CD4-positive, CD25-positive, alpha-beta regulatory T cell (primary cell): ENCODE measurements at regions not wholly inside any gene's neighbourhood (a gene's known extent, or its start where the extent isn't known, plus 50 kb on each side); places are given as distances from the start of the nearest gene placed in this dataset.
"Not testable (repeated sequence)": the region's sequence is repeated elsewhere in the genome, so short reads cannot be mapped to it uniquely, and the experiment has no call there.

Experiments
- ATAC-seq, 2 donors: fragments of 150-1000 bp; cut with Tn5 transposase; one replicate each; pipeline ENCODE4 v1.10.0; 2021; ENCODE audit warnings: low read depth in 2 of 2, moderate number of reproducible peaks in 2 of 2, moderate library complexity in 1 of 2
- DNase-seq, 3 donors: peaks; one replicate each; pipeline versions ENCODE4 v3.0.0 to v3.0.0-alpha.2; 2012 to 2022; ENCODE audit warnings: mixed read lengths in 1 of 3
- H3K27ac ChIP-seq: one replicate; pipeline ENCODE4 v1.7.0; 2013; ENCODE audit warnings: mild to moderate bottlenecking, low read length; ENCODE audit not compliant: insufficient read depth, poor library complexity, severe bottlenecking
- H3K27me3 ChIP-seq: one replicate; pipeline ENCODE4 v1.7.0; 2013; ENCODE audit warnings: low read length; ENCODE audit not compliant: control insufficient read depth, insufficient read depth
- H3K36me3 ChIP-seq: one replicate; pipeline ENCODE4 v1.7.0; 2013; ENCODE audit warnings: mild to moderate bottlenecking, low read length, moderate library complexity; ENCODE audit not compliant: control insufficient read depth, insufficient read depth
- H3K4me1 ChIP-seq: 2 replicates; pipeline ENCODE4 v1.7.0; 2013; ENCODE audit warnings: mild to moderate bottlenecking, low read length; ENCODE audit not compliant: insufficient read depth, control insufficient read depth, poor library complexity, severe bottlenecking
- H3K4me3 ChIP-seq: one replicate; pipeline ENCODE4 v1.7.0; 2013; ENCODE audit warnings: low read depth, mild to moderate bottlenecking, low read length, moderate library complexity
- H3K9me3 ChIP-seq, 2 experiments: 1 replicate in 1 of 2; 2 replicates in 1 of 2; pipeline ENCODE4 v1.7.0; 2013; ENCODE audit warnings: low read length in 2 of 2, mild to moderate bottlenecking in 1 of 2, moderate library complexity in 1 of 2; ENCODE audit not compliant: control insufficient read depth in 2 of 2
- H3K27ac Mint-ChIP-seq, 3 donors: one replicate each; pipeline ENCODE4 v1.8.0; 2020 to 2022; ENCODE audit warnings: mild to moderate bottlenecking in 3 of 3, mixed read lengths in 3 of 3, moderate library complexity in 2 of 3
- H3K27me3 Mint-ChIP-seq: one replicate; pipeline ENCODE4 v1.8.0; 2022; ENCODE audit warnings: mild to moderate bottlenecking, mixed read lengths
- H3K36me3 Mint-ChIP-seq: one replicate; pipeline ENCODE4 v1.8.0; 2020; ENCODE audit warnings: mixed read lengths
- H3K4me1 Mint-ChIP-seq, 4 donors: one replicate each; pipeline ENCODE4 v1.8.0; 2020 to 2022; ENCODE audit warnings: mixed read lengths in 4 of 4, mild to moderate bottlenecking in 1 of 4
- H3K4me3 Mint-ChIP-seq, 4 donors: one replicate each; pipeline ENCODE4 v1.8.0; 2020 to 2022; ENCODE audit warnings: mild to moderate bottlenecking in 4 of 4, mixed read lengths in 4 of 4, moderate library complexity in 3 of 4
- H3K9me3 Mint-ChIP-seq, 7 donors: one replicate each; pipeline ENCODE4 v1.8.0; 2020 to 2022; ENCODE audit warnings: mixed read lengths in 7 of 7, mild to moderate bottlenecking in 3 of 7, moderate library complexity in 2 of 7

GRCh38 chr1:229013981-229014380, 256.9 kb upstream of the RAB4A start:
- Mint-ChIP-seq H3K9me3 (peaks cover 0 to 1% (median 0%) of the 10 kb centered on the region in 7 donors), H3K27ac (no peak overlapping the region), H3K27me3 (peaks cover 5% of the 10 kb centered on the region), H3K4me3 (no peak overlapping the region), H3K4me1 (peaks cover 0 to 2% (median 0%) of the 10 kb centered on the region in 4 donors), H3K36me3 (no peaks in the 10 kb centered on the region)
- H3K9me3 ChIP-seq: no peaks in the 10 kb centered on the region
- DNase-seq (no peak), ATAC-seq (no peak)
- H3K4me3 ChIP-seq: no peak overlapping the region
- no peaks in the 10 kb centered on the region for H3K36me3 ChIP-seq
- no peak overlapping the region for H3K27ac ChIP-seq
- no peaks in the 10 kb centered on the region for H3K4me1 ChIP-seq
- peaks cover 5% of the 10 kb centered on the region for H3K27me3 ChIP-seq

GRCh38 chr1:229015806-229016205, 255.1 kb upstream of the RAB4A start:
- H3K4me3 ChIP-seq: no peak overlapping the region
- H3K9me3 ChIP-seq: no peaks in the 10 kb centered on the region
- H3K27me3 ChIP-seq: peaks cover 7% of the 10 kb centered on the region
- ATAC-seq (no peak), DNase-seq (no peak)
- H3K36me3 ChIP-seq: no peaks in the 10 kb centered on the region
- Mint-ChIP-seq H3K4me3 (no peak overlapping the region), H3K36me3 (no peaks in the 10 kb centered on the region), H3K27ac (no peak overlapping the region), H3K27me3 (peaks cover 5% of the 10 kb centered on the region), H3K4me1 (peaks cover 0 to 2% (median 0%) of the 10 kb centered on the region in 4 donors), H3K9me3 (no peaks in the 10 kb centered on the region)
- no peaks in the 10 kb centered on the region for H3K4me1 ChIP-seq
- no peak overlapping the region for H3K27ac ChIP-seq

DNA sequence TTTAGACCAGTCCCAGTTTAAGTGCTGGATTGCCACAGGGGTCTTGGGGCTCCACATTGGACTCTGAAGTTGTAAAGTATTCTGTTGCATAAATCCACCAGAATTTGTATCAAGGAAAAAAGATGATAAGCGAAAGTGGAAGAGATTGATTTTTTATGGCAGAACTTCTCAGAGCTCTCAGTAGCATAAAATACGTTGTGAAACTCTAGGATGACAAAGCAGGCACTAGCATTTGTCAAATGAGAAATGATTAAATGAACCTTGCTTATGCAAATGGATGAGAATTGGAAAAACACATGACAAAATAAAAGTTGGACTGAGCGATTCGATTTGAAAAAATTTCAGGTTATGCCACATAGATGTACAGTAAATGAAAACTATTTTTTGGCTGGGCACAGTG, 253.8 kb upstream of the RAB4A start:
- Mint-ChIP-seq H3K27ac (no peak overlapping the region), H3K36me3 (no peaks in the 10 kb centered on the region), H3K4me1 (peaks cover 0 to 2% (median 0%) of the 10 kb centered on the region in 4 donors), H3K4me3 (no peak overlapping the region), H3K27me3 (peaks cover 5% of the 10 kb centered on the region), H3K9me3 (no peaks in the 10 kb centered on the region)
- Histone ChIP-seq H3K9me3 (no peaks in the 10 kb centered on the region), H3K4me3 (no peak overlapping the region), H3K4me1 (no peaks in the 10 kb centered on the region), H3K27me3 (peaks cover 7% of the 10 kb centered on the region), H3K27ac (no peak overlapping the region), H3K36me3 (no peaks in the 10 kb centered on the region)
- ATAC-seq (no peak), DNase-seq (no peak)

DNA sequence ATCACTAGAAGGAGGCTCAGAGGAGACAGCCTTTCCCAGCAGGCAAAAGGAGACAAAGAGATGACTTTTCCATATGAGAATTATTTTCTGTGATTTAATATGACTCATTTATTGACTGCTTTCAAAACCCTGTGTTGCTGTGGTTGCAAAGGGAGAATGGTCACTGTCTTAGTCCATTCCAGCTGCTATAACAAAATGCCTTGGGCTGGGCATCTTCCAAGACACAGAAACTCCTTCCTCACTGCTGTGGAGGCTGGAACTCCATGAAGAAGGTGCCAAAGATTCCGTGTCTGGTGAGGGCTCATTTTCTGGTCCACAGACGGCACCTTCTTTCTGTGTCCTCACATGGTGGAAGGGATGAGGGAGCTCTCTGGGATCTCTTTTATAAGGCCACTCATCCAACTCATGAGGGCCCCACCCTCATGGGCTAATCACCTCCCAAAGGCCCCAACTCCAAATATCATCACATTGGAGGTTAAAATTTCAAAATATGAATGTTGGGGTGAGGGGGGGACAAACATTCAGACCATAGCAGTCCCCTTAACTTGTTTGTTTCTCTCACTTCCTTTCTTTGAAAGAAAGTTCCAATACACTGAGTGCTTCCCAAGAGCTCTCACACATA, 252.1 kb upstream of the RAB4A start:
- Mint-ChIP-seq H3K27me3 (peaks cover 5% of the 10 kb centered on the region), H3K9me3 (no peaks in the 10 kb centered on the region), H3K27ac (no peak overlapping the region), H3K4me3 (no peak overlapping the region), H3K36me3 (no peaks in the 10 kb centered on the region), H3K4me1 (peaks cover 0 to 2% (median 0%) of the 10 kb centered on the region in 4 donors)
- Histone ChIP-seq H3K36me3 (no peaks in the 10 kb centered on the region), H3K27me3 (peaks cover 7% of the 10 kb centered on the region), H3K9me3 (no peaks in the 10 kb centered on the region), H3K27ac (no peak overlapping the region), H3K4me3 (no peak overlapping the region), H3K4me1 (no peaks in the 10 kb centered on the region)
- ATAC-seq (no peak), DNase-seq (no peak)

GRCh38 chr1:229019663-229020271, 251.1 kb upstream of the RAB4A start:
- Mint-ChIP-seq H3K4me1 (peaks cover 0 to 2% (median 0%) of the 10 kb centered on the region in 4 donors), H3K9me3 (no peaks in the 10 kb centered on the region), H3K27me3 (peaks cover 5% of the 10 kb centered on the region), H3K36me3 (no peaks in the 10 kb centered on the region), H3K4me3 (no peak overlapping the region), H3K27ac (no peak overlapping the region)
- no peaks in the 10 kb centered on the region for H3K9me3 ChIP-seq
- no peaks in the 10 kb centered on the region for H3K36me3 ChIP-seq
- DNase-seq (no peak), ATAC-seq (no peak)
- H3K4me1 ChIP-seq: no peaks in the 10 kb centered on the region
- peaks cover 5% of the 10 kb centered on the region for H3K27me3 ChIP-seq
- H3K27ac ChIP-seq: no peak overlapping the region
- no peak overlapping the region for H3K4me3 ChIP-seq

DNA sequence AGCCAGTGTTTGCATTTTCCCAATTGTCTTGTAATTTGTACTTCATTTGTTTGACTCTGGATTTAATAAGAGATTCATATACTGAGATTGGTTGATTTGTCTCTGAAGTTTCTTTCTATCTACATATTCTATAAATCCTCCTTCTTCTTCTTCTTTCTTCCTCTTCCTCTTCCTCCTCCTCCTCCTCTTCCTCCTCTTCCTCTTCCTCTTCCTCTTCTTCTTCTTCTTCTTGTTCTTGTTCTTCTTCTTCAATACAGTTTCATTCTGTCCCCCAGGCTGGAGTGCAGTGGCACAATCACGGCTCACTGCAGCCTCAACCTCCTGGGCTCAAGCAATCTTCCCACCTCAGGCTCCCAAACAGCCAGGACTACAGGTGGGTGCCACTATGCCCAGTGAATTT, 249.9 kb upstream of the RAB4A start:
- H3K36me3 Mint-ChIP-seq, H3K4me3 ChIP-seq, H3K27ac Mint-ChIP-seq, ATAC-seq, H3K9me3 Mint-ChIP-seq, DNase-seq, H3K27me3 Mint-ChIP-seq, H3K4me3 Mint-ChIP-seq, H3K36me3 ChIP-seq, H3K4me1 ChIP-seq, H3K4me1 Mint-ChIP-seq, H3K9me3 ChIP-seq, H3K27me3 ChIP-seq, H3K27ac ChIP-seq: not testable (repeated sequence)

DNA sequence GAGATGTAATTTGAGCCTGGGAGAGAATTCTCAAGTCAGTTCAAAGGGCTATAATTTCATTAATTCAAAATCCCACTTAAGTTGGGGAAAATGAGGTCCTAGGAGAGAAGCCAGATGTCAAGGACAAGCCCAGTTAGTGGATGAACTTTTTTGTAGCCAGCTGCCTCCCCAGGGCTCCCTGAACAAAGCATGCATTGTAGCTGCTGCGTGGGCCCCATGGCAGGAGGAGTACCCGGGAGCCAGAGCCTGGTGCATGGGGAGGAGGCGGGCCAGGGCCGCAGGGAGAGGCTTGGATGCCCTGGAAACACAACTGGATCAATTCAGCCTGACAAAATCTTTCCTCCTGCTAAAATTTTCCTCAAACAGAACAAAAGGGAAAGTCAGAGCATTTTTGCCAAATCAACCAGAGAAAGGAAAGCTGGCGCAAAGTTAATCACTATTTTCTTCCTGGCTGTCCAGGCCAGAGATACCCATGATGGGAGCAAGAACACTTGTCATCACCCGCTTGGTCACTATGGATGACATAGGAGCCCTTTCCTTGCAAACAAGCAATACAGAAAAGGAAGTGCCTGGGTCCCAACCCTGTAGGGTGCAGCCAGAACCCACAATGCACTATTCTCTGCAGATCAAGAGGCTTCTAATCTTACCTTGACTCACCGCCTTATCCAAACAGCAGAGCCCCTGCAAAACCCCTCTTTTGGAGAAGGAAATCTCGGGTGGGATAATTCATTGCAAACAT, 248.1 kb upstream of the RAB4A start:
- Histone ChIP-seq H3K4me3 (no peak overlapping the region), H3K9me3 (no peaks in the 10 kb centered on the region), H3K4me1 (peaks cover 7% of the 10 kb centered on the region), H3K27ac (no peak overlapping the region), H3K27me3 (peaks cover 4% of the 10 kb centered on the region), H3K36me3 (no peaks in the 10 kb centered on the region)
- Mint-ChIP-seq H3K27me3 (no peaks in the 10 kb centered on the region), H3K4me3 (no peak overlapping the region), H3K27ac (no peak overlapping the region), H3K36me3 (no peaks in the 10 kb centered on the region), H3K4me1 (peaks cover 0 to 9% (median 7%) of the 10 kb centered on the region in 4 donors), H3K9me3 (no peaks in the 10 kb centered on the region)
- DNase-seq (no peak), ATAC-seq (no peak)
